A549 (cell line): ENCODE measurements at regions not wholly inside any gene's neighbourhood (a gene's known extent, or its start where the extent isn't known, plus 50 kb on each side); places are given as distances from the start of the nearest gene placed in this dataset.

Experiments used
- ATAC-seq, 2 experiments: fragments of 200-7000 bp in 1 of 2; fragments of >200 bp in 1 of 2; cut with Nextera tagmentation in 1 of 2; cut with Tn5 transposase in 1 of 2; 3 replicates each; pipeline versions ENCODE4 v1.8.0 to v1.9.1; 2018 to 2020; ENCODE audit warnings: mild to moderate bottlenecking in 1 of 2, moderate library complexity in 1 of 2
- CTCF ChIA-PET: fragments of 300-600 bp; sonication (Branson Sonifier 250); formaldehyde crosslinking; extraction: SDS; loops from one replicate; lab custom pipeline; 2021; ENCODE audit warnings: antibody characterized with exemption, inconsistent platforms; lab: Yijun Ruan, JAX
- POLR2A ChIA-PET: fragments of 350-600 bp; formaldehyde crosslinking; extraction: SDS; loops from one replicate; lab custom pipeline; 2021; ENCODE audit warnings: antibody characterized with exemption, inconsistent platforms; lab: Yijun Ruan, JAX
- DNase-seq, 2 experiments: peaks; one replicate each; pipeline versions ENCODE4 v3.0.0 to v3.0.0-alpha.2; 2011 to 2016; ENCODE audit warnings: low read depth in 1 of 2, low spot score in 1 of 2
- FAIRE-seq: peaks from 2 replicates; lab custom pipeline; 2011; peaks lifted over from hg19 to GRCh38; lab: Jason Lieb, UNC
- H3K27ac ChIP-seq, 2 experiments: fragments of >200 bp; sonication (Bioruptor Twin); formaldehyde crosslinking; 3 replicates each; pipeline ENCODE4 v1.5.1; 2016 to 2017
- H3K4me1 ChIP-seq: fragments of >200 bp; sonication (Bioruptor Twin); formaldehyde crosslinking; 3 replicates; pipeline ENCODE4 v1.6.1; 2016
- H3K4me2 ChIP-seq: fragments of >200 bp; sonication (Bioruptor Twin); formaldehyde crosslinking; 3 replicates; pipeline ENCODE4 v1.6.1; 2016
- H3K4me3 ChIP-seq: fragments of >200 bp; sonication (Bioruptor Twin); formaldehyde crosslinking; 3 replicates; pipeline ENCODE4 v1.5.1; 2016
- H3K9me3 ChIP-seq: fragments of >200 bp; sonication (Bioruptor Twin); formaldehyde crosslinking; 3 replicates; pipeline ENCODE4 v1.6.1; 2016
- ATOH8 ChIP-seq: fragments of 250-450 bp; sonication (Bioruptor Pico); IDR thresholded peaks from 2 replicates; pipeline ENCODE4 v1.5.0; 2020; ENCODE audit warnings: low read depth, mild to moderate bottlenecking, moderate library complexity
- BCL3 ChIP-seq: fragments of >200 bp; sonication (Bioruptor Twin); formaldehyde crosslinking; IDR thresholded peaks from 3 replicates; pipeline ENCODE4 v1.6.1; 2016
- CBX8 ChIP-seq: fragments of 200-600 bp; sonication (generic); IDR thresholded peaks from 2 replicates; pipeline ENCODE4 v1.6.1; 2016
- CEBPB ChIP-seq, 2 experiments: fragments of >200 bp in 1 of 2; sonication (Bioruptor Twin) in 1 of 2; formaldehyde crosslinking in 1 of 2; IDR thresholded peaks; 2 replicates each; pipeline ENCODE4 v1.6.1; 2012 to 2016
- CHD4 ChIP-seq: fragments of 200-600 bp; sonication (generic); IDR thresholded peaks from 2 replicates; pipeline ENCODE4 v1.6.1; 2016; ENCODE audit warnings: antibody characterized with exemption, mild to moderate bottlenecking, borderline replicate concordance
- CTCF ChIP-seq: fragments of >200 bp; sonication (Bioruptor Twin); formaldehyde crosslinking; IDR thresholded peaks from 3 replicates; pipeline ENCODE4 v1.5.1; 2016
- E2F6 ChIP-seq: IDR thresholded peaks from 2 replicates; pipeline ENCODE4 v1.6.1; 2012; ENCODE audit warnings: low read depth, borderline replicate concordance
- FOXS1 ChIP-seq: fragments of 250-450 bp; sonication (Bioruptor Pico); IDR thresholded peaks from 2 replicates; pipeline ENCODE4 v1.5.0; 2020; ENCODE audit warnings: mild to moderate bottlenecking, moderate library complexity
- GATA3 ChIP-seq: IDR thresholded peaks from 2 replicates; pipeline ENCODE4 v1.6.1; 2012; ENCODE audit warnings: borderline replicate concordance
- HES2 ChIP-seq: fragments of >200 bp; sonication (Bioruptor Twin); formaldehyde crosslinking; IDR thresholded peaks from 2 replicates; pipeline ENCODE4 v1.6.1; 2016
- HOXA7 ChIP-seq: fragments of 250-450 bp; sonication (Bioruptor Pico); IDR thresholded peaks from 2 replicates; pipeline ENCODE4 v1.5.0; 2020; ENCODE audit warnings: mild to moderate bottlenecking, moderate library complexity
- JUN ChIP-seq, 2 experiments: fragments of >200 bp; sonication (Bioruptor Twin); formaldehyde crosslinking; IDR thresholded peaks; 2 replicates in 1 of 2; 3 replicates in 1 of 2; pipeline ENCODE4 v1.6.1; 2016 to 2017
- KDM5A ChIP-seq: fragments of 200-600 bp; sonication (generic); IDR thresholded peaks from 2 replicates; pipeline ENCODE4 v1.6.1; 2016; ENCODE audit warnings: antibody characterized with exemption, mild to moderate bottlenecking
- MAZ ChIP-seq: fragments of 150-350 bp; IDR thresholded peaks from 2 replicates; pipeline ENCODE4 v1.6.1; 2014; ENCODE audit warnings: antibody characterized with exemption, low read depth, low read length, borderline replicate concordance
- MYC ChIP-seq: IDR thresholded peaks from 2 replicates; pipeline ENCODE4 v1.6.1; 2012; ENCODE audit warnings: mild to moderate bottlenecking, inconsistent platforms, low read length, improper control_type of control experiment, borderline replicate concordance
- NFE2L2 ChIP-seq: fragments of 150-350 bp; conservative IDR thresholded peaks from 2 replicates; pipeline ENCODE4 v1.6.1; 2014; ENCODE audit warnings: low read length
- PBX3 ChIP-seq: IDR thresholded peaks from 2 replicates; pipeline ENCODE4 v1.6.1; 2012
- PHF8 ChIP-seq: fragments of 200-600 bp; sonication (generic); IDR thresholded peaks from 2 replicates; pipeline ENCODE4 v1.6.1; 2016; ENCODE audit warnings: low read depth, mild to moderate bottlenecking, antibody characterized with exemption, moderate library complexity, borderline replicate concordance
- POLR2A ChIP-seq: IDR thresholded peaks from 2 replicates; pipeline ENCODE4 v1.6.1; 2012; ENCODE audit warnings: mild to moderate bottlenecking, low read length
- RAD21 ChIP-seq, 2 experiments: fragments of >200 bp in 1 of 2; sonication (Bioruptor Twin) in 1 of 2; formaldehyde crosslinking in 1 of 2; IDR thresholded peaks in 1 of 2; conservative IDR thresholded peaks in 1 of 2; 2 replicates in 1 of 2; 3 replicates in 1 of 2; pipeline ENCODE4 v1.6.1; 2012 to 2018; ENCODE audit warnings: inconsistent platforms in 1 of 2
- RARB ChIP-seq: fragments of 250-450 bp; sonication (Bioruptor Pico); IDR thresholded peaks from 2 replicates; pipeline ENCODE4 v1.8.0; 2021; ENCODE audit warnings: mild to moderate bottlenecking, moderate library complexity
- RCOR1 ChIP-seq: fragments of 150-350 bp; IDR thresholded peaks from 2 replicates; pipeline ENCODE4 v1.6.1; 2014; ENCODE audit warnings: antibody characterized with exemption, low read length, low read depth
- REST ChIP-seq: fragments of 200-600 bp; sonication (generic); IDR thresholded peaks from 2 replicates; pipeline ENCODE4 v1.6.1; 2016; ENCODE audit warnings: antibody characterized with exemption, mild to moderate bottlenecking, moderate library complexity
- RFX5 ChIP-seq: fragments of 450-650 bp; IDR thresholded peaks from 2 replicates; pipeline ENCODE4 v1.7.1; 2014; ENCODE audit warnings: antibody characterized with exemption, mild to moderate bottlenecking, moderate library complexity
- RNF2 ChIP-seq: fragments of 200-600 bp; sonication (generic); IDR thresholded peaks from 2 replicates; pipeline ENCODE4 v1.6.1; 2016; ENCODE audit warnings: low read depth, mild to moderate bottlenecking, antibody characterized with exemption, moderate library complexity, borderline replicate concordance
- TP53 ChIP-seq: fragments of 250-450 bp; sonication (Bioruptor Pico); IDR thresholded peaks from 2 replicates; pipeline ENCODE4 v1.5.0; 2021; ENCODE audit warnings: mild to moderate bottlenecking, moderate library complexity
- ZFP36 ChIP-seq: fragments of 450-650 bp; IDR thresholded peaks from 2 replicates; pipeline ENCODE4 v1.6.1; 2014; ENCODE audit warnings: borderline replicate concordance; ENCODE audit not compliant: partially characterized antibody
- WGBS: methylation state at CpG from one replicate; pipeline ENCODE4 v1.1.6; 2017; ENCODE audit errors: missing lambda C conversion rate; 5-methylcytosine and 5-hydroxymethylcytosine counted together

- no peak overlapping the region for H3K27ac ChIP-seq
- ChIA-PET CTCF (no interaction called here), POLR2A (no interaction called here)
- FAIRE-seq (no peak), ATAC-seq (no peak), DNase-seq (no peak)
- no peak overlapping the region for H3K4me2 ChIP-seq
- WGBS: 81% methylated on average over 2 of the region's 2 CpGs
- no peak for TF ChIP-seq PBX3
- TF ChIP-seq RFX5: no peak
- no peak for TF ChIP-seq CTCF
- no peak for TF ChIP-seq PHF8
- no peak for TF ChIP-seq MAZ
- TF ChIP-seq RCOR1: no peak
- no peak for TF ChIP-seq POLR2A
- TF ChIP-seq KDM5A: no peak
- no peak for TF ChIP-seq E2F6
- no peak for TF ChIP-seq RAD21 (conservative IDR thresholded peaks at IDR 0.05 in 1 of 2, IDR thresholded peaks at IDR 0.05 in 1 of 2)
- no peak for TF ChIP-seq CEBPB (IDR thresholded peaks at IDR 0.05)
- TF ChIP-seq ZFP36: no peak
- TF ChIP-seq ATOH8 (CRISPR knock-in tag): no peak
- no peak for TF ChIP-seq CBX8
- TF ChIP-seq REST: no peak
- no peak for TF ChIP-seq HOXA7 (CRISPR knock-in tag)
- TF ChIP-seq MYC: no peak
- TF ChIP-seq FOXS1 (CRISPR knock-in tag): no peak
- no peak for TF ChIP-seq RARB (CRISPR knock-in tag)
- no peak for TF ChIP-seq TP53 (CRISPR knock-in tag)
- H3K4me1 ChIP-seq: no peaks in the 10 kb centered on the region
- H3K9me3 ChIP-seq: 0 out of 3 replicates have a peak, but pooled peaks cover 4% of the 10 kb centered on the region
- H3K4me3 ChIP-seq: no peak overlapping the region
Measured at GRCh38 chr1:65581119-65581518, 160.7 kb downstream of the LEPR start.

- FAIRE-seq (no peak), DNase-seq (no peak), ATAC-seq (no peak)
- no peak overlapping the region for H3K27ac ChIP-seq
- H3K9me3 ChIP-seq: 0 out of 3 replicates have a peak, but pooled peaks cover 4% of the 10 kb centered on the region
- CTCF ChIA-PET: no interaction called here
- H3K4me3 ChIP-seq: no peak overlapping the region
- no peak overlapping the region for H3K4me2 ChIP-seq
- 75% methylated on average over 2 of the region's 2 CpGs for WGBS
- no peaks in the 10 kb centered on the region for H3K4me1 ChIP-seq
- POLR2A ChIA-PET: no interaction called here
- TF ChIP-seq JUN (IDR thresholded peaks at IDR 0.05) (no peak), RFX5 (no peak), CHD4 (no peak), BCL3 (no peak), HES2 (no peak), NFE2L2 (no peak), GATA3 (no peak), RNF2 (no peak), ATOH8 (CRISPR knock-in tag) (no peak), RARB (CRISPR knock-in tag) (no peak)
Measured at GRCh38 chr1:65584399-65584798, 163.9 kb downstream of the LEPR start.
